HG02678 (cell line): ENCODE measurements at regions not wholly inside any gene's neighbourhood (a gene's known extent, or its start where the extent isn't known, plus 50 kb on each side); places are given as distances from the start of the nearest gene placed in this dataset.

Experiments used
- ATAC-seq: cut with Tn5 transposase; IDR thresholded peaks from one replicate; pipeline ENCODE4 v1.9.1; 2021; ENCODE audit warnings: mild to moderate bottlenecking, moderate library complexity; ENCODE audit not compliant: unreplicated experiment

DNA sequence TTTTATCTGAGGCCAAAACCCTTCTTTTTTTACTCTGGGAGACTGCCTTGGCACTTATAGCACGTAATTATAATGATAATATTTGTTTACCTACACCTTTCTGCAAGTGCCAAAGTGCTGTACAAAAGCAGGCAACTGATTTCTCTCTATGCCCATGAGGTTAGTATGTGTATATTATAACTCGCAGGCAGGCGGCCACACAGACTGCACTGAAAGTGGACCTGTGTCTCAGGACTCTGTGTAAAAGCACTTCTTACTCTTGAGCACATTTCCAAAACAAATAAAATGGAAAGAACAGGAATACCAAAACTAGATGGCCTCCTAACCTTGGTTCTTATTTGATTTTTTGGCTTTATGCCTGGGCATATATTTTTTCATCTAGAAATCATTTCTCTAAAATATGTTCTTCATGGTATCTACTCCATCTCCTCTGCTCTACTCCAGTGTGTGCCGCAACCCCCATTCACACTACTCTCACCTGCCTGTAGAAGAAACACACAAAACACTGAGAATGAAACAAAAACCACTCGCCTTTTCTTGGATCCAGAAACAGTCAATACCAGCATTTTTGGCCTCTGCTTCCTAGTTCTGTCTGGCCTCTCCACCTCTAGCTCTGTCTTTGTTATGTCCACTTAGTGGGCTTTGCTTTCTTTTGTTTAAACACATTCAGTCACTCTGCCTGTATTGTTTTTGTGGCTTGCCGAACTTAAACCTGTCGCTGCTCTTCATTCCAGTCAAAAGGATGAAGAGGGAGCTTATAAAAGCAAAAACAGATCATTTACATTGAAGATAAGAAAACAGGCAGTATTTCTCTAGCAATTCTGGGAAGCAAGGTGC, 934.5 kb upstream of the TENM3 start:
- ATAC-seq: no peak

DNA sequence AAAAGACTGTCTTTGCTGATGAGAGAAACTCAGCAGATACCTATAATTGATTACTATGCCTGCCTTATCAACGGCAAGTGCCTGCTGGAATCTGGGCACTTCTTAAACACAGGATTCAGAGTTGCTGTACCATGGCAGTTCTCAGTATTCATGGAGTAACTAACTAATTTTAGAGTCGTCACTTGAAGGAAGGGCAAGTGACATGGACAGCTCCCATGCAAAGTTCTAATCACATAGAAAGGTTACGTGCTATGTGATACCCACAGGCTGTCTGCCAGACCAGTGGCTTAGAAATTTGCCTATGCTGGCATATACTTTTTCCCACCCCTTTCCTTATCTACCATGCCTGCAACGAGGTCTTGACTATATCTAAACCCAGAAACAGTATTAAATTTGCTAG, 931.1 kb upstream of the TENM3 start:
- no peak for ATAC-seq

GRCh38 chr4:181319629-181320028, 923.6 kb upstream of the TENM3 start:
- ATAC-seq: no peak

DNA sequence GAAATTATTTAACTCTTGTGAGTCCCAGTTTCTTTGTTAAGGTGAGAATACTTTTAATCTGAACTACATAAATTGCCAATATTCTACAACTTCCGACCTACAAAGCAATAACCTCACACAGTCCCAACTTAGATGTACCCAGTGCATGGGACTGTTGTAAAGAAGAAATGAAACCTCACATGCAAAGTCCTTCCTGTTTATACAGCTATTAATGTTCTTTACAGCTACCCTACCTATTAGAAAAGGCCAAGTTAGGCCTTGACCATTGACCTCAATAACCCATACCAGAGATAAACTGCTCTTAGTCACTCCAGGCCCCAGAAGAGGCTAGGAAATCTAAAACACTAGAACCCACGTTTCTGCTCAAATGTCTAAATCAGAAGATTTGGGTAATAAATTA, 920.1 kb upstream of the TENM3 start:
- ATAC-seq: no peak

- no peak for ATAC-seq
These were observed 912.5 kb upstream of the TENM3 start for GRCh38 chr4:181330654-181331201.

DNA sequence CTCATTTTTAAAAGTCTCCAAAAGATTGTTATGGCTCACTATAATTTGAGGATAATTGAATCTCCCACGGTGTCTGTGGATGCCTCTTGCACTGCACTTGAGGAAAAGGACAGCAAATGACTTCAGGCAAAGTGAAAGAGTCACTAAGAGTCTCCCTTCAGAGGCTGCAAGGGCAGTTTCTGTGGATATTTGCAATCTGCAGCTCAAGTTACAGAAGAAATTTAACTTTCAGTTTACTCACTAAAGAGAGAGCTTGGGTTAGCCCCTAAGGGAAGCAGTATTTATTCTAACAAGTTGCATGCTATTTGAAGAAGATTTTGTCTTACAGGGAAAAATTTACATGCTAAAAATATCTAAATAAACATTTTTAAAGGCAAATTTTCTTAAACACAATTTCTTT, 912.0 kb upstream of the TENM3 start:
- ATAC-seq: no peak

DNA sequence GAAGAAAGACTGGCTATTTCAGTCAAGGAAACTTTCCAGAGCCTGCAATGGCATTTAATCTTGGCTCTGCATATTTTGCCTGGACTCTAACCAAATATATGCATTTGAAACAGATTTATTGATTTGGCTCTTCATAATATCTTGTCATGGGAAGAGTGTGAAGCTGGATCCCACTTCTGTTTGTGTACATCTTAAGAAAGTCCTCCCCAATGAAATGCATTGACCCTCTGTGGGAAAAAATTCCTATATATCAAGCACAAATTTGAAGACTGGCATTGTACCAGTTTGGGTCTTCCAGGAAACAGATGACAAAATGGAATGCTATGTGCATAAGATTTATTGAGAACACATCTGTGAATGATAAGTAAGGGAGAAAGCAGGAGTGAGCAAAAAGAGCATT, 897.3 kb upstream of the TENM3 start:
- ATAC-seq: no peak

GRCh38 chr4:181350615-181351415, 892.4 kb upstream of the TENM3 start:
- no peak for ATAC-seq

GRCh38 chr4:181364504-181364903, 878.7 kb upstream of the TENM3 start:
- no peak for ATAC-seq

- no peak for ATAC-seq
These were observed 877.5 kb upstream of the TENM3 start for GRCh38 chr4:181365671-181366070.

DNA sequence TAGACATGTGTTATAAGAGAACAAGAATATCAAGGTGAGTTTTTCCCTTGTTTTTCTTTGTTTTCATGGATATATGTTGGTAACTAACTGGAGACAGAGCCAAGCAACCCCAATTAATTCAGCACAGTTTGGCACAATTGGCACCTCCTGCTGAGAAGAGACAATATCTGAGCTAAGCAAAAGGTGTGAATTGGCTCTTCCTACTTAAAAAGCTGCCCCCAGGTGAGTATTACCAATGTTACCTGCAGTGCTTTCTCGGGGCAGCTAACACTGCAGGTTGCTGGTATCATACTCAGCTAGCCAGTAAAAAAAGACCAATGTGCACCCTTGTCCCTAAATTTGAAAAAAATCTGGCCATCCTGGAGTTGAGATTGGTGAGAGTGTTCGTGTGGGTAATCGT, 871.2 kb upstream of the TENM3 start:
- no peak for ATAC-seq

DNA sequence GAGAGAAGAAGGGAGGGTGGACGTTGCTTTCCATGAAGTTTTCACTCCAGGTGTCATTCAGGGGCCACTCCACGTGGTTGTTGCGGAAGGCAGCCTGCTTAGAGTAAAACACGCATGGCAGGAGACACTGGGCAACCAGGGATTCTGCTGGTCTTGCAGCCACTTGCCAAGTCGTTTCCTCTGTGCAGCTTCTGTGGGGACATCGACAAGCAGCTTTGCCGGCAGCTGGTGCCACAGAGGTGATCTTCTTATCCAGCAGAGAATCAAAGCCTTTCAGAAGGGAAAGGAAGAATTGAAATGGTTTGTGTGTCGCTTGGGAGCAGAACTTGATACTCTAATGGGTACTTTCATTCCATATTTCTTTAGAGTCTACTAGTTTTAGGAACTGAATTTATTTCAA, 867.1 kb upstream of the TENM3 start:
- ATAC-seq: no peak

DNA sequence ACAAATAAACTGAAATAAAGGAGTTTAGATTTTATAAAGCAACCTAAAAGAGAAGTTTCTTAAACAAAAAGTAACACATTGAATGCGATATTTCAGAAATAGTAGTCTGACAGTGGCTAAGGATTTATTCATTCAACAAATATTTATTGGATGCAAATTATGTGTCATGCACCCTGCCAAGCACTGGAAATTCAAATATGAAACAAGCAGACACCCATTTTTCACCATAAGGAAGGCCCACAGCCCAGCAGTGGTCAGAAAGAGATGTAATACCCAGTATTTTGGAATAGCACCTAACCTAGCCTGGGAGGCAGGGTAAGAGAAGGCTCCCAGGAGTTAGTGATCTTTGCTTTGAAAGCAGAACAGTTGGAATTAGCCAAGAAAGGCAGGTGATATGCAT, 855.1 kb upstream of the TENM3 start:
- ATAC-seq: no peak

GRCh38 chr4:181416966-181417365, 826.2 kb upstream of the TENM3 start:
- ATAC-seq: no peak

DNA sequence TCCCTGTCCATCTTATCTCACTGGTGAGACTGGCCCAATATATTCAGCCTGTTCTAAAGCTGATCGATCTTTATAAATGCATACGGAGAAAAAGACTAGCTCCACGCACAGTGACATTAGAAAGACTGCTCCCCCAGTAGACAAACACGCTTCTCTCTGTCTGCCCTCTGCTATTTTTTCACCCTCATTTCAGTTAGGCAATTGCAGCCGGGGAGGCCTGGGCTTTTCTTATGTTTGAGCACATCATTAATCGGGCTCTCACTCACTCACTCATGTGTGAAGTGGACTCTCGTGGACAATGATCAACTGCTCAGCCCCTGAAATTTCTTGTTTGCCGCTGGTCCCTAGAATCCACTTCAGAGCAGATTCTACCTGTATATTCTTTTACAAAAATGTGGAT, 824.7 kb upstream of the TENM3 start:
- no peak for ATAC-seq

GRCh38 chr4:181420950-181421349, 822.3 kb upstream of the TENM3 start:
- no peak for ATAC-seq

- no peak for ATAC-seq
These were observed 818.7 kb upstream of the TENM3 start for GRCh38 chr4:181424362-181425016.

DNA sequence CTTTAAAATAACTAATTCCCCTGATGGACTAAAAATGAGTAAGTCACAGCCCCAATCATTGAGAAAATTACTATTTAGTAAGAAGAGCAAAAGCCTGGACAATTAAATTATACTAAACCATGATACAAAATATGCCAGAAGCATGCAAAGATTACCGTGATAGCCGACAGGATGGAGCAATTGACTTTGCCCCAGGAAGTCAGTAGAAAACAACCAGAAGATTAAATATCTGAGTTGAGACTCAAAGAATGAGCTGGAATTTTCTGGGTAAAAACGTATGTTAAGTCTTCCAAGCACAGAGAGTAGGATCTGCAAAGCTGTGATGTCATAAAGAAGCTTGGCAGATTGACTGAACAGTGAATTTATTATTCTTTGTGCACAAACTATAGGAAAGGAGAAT, 816.1 kb upstream of the TENM3 start:
- ATAC-seq: no peak

GRCh38 chr4:181431006-181431405, 812.2 kb upstream of the TENM3 start:
- no peak for ATAC-seq

- ATAC-seq: no peak
These were observed 811.5 kb upstream of the TENM3 start for GRCh38 chr4:181431661-181432060.

DNA sequence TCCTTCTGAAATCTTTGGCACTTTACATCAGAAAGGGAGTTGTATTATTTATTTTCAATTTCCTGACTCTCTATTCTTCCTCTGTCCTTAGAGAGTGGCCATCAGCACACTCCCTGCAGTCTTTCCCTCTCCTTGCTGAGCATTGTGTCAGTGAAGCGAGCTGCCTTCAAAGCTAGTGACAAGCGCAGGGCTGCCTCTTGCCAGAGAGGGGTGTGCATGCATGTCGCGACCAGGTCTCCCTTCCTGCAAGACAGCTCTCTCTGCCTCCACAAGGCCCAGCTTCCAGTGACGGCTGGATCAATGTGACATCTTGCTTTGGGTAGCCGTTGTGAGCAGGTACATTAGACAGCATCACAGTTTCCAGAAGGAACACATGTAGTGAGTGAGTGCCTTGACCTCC, 810.9 kb upstream of the TENM3 start:
- no peak for ATAC-seq
